Limb (tissue), 2 donors: ENCODE measurements at regions not wholly inside any gene's neighbourhood (a gene's known extent, or its start where the extent isn't known, plus 50 kb on each side); places are given as distances from the start of the nearest gene placed in this dataset.
A peak's percentile ranks its signal among the peaks of the same experiment; 100 is the strongest.
"Not testable (repeated sequence)": the region's sequence is repeated elsewhere in the genome, so short reads cannot be mapped to it uniquely, and the experiment has no call there.

ENCODE experiments used
- DNase-seq, 2 donors: peaks; one replicate each; pipeline ENCODE4 v3.0.0-alpha.2; 2016; ENCODE audit errors: extremely low spot score in 2 of 2

DNA sequence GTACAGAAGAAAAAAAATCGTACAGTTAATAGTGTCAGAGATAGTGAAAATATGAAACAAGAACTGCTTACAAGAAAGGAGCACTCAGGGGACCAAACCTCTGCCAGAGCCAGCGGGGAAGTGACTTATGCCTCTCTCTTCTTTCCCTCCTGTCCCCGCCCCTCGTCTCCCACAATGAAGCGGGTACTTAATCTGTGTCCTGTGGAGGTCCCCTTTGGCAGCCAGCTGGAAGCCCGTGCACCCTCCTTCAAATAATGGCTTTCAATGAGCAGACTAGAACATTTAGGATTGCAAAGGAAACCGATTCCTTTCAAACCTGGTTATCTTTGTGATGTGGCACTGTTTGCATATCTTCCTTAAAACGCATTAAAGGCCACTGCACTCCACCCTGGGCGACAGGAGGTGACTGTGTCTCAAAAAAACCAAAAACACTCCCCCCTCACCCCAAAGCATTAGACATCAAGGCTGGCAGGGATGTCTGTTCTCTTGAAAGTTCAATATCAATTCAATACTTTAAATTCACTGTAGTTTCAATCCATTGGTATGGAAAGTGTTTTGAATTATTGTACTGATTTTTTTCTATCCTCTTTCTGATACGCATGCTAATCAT, 51.7 kb downstream of the PPIAL4C start:
- not testable (repeated sequence) for DNase-seq

DNA sequence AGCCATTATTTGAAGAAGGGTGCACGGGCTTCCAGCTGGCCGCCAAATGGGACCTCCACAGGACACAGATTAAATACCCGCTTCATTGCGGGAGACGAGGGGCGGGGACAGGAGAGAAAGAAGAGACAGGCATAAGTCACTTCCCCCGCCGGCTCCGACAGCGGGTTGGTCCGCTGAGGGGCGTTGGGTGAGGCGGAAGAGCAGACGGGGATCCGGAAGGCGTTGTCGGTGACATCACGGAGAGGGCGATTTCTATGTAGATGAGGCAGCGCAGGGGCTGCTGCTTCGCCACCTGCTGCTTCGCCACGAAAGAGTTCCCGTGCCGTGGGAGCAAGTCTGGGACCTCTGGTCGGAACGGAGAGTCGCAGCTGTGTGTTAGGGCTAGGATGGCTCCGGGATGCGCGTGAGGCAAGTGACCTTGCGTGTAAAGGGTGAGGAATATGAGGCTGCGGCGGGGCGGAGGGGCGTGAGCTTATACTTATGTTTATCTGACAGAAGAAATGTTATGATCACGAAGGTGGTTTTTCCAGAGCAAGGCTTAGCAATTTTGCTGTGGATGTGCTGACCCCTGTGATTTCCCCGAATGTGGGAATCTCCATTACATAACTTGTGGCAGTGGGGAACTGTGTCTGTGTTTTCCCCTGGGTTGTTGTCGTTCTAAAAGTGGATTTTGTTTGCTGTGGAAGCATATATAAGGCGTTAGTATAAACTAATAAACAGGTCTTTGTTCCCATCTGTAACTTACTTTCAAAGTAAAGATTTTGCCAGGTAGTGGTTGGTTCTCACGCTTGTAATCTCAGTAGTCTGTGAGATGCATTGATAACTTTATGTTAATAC, 52.9 kb downstream of the PPIAL4C start:
- peak; percentile 75 to 87 for DNase-seq

DNA sequence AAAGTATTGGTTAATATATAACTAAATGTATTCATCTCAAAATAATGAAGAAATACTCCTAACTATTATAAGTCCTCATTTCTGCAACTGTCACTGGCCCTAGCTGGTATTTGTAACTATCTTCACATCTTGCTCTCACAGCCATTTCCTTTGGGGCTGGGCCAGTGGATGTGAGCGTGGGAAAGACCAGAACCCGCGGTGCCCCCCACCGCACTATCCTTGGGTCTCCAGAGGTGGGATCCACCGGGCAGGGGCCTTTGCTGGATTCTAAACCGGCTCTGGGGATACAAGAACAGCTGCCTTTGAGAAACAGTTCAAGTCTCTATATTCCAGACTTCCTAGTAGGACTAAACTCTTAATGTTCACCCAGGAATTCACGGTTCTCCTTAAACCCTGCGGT, 54.8 kb downstream of the PPIAL4C start:
- not testable (repeated sequence) for DNase-seq

DNA sequence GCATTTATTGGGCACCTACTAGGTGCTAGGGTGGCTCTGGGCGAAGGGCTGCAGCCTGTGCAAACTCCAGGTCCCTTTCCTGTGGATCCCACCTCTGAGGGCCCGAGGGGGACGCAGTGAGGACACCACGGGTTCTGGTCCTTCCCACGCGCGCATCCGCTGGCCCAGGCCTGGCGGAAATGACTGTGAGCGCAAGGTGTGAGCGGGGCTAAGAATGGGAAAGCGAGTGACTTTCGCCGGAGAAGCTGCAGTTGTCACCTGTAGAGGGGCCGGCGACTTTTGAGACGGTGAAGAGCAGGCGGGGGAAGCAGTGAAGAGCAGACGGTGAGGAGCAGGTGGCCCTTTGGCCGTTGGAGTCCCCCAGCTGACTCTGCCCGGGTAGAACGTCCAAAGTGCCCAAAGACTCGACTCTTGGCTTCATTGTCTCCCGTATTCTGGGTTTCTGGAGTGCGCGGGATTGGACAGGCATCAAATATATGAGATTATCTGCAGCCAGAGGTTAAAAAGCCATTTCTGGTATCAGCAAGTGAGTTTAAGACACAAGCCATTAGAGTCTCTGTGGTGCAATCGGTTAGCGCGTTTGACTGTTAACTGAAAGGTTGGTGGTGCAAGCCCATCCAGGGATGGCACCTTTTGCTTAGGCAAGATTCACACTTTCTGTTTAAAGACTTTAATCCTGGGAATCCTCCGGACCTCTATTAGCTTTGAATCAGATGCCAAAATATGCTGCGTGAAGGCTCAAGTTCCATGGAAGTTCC, 55.4 kb downstream of the PPIAL4C start:
- DNase-seq, result not testable (repeated sequence)

DNA sequence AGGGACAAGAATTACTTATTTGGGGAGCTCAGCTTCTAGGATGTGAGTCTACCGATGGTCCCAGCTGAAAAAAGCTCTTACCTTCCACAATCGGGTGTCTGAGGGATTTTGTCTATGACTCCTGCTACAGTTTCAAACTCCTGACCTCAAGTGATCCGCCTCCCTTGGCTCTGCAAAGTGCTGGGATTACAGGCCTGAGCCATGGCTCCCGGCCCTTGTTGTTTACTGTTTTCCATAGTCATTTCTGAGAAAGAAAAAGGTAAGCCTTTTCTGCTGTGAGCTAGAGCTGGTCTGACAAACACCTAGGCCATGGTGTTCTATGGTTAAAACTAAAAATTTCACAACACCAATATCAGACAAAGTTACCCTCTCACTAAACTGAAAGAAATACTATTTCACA, 57.5 kb downstream of the PPIAL4C start:
- not testable (repeated sequence) for DNase-seq

DNA sequence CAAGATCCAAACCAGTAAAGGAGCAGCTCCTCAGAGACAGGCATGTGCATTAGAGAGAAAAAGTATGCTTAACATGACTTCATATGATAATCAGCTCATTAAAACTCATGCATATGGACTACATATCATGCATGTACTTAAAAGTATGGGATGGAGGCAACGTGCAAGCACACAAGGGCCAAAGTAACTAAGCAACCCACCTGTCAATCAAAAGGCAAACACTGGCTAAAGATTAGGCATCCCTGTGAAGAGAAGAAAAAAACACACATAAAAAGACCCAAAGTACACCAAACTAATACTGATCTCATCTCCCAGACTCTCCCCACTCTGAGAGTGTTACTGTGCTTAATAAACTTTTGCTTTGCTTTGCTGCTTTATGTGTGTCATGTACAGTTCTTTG, 61.2 kb downstream of the PPIAL4C start:
- not testable (repeated sequence) for DNase-seq

DNA sequence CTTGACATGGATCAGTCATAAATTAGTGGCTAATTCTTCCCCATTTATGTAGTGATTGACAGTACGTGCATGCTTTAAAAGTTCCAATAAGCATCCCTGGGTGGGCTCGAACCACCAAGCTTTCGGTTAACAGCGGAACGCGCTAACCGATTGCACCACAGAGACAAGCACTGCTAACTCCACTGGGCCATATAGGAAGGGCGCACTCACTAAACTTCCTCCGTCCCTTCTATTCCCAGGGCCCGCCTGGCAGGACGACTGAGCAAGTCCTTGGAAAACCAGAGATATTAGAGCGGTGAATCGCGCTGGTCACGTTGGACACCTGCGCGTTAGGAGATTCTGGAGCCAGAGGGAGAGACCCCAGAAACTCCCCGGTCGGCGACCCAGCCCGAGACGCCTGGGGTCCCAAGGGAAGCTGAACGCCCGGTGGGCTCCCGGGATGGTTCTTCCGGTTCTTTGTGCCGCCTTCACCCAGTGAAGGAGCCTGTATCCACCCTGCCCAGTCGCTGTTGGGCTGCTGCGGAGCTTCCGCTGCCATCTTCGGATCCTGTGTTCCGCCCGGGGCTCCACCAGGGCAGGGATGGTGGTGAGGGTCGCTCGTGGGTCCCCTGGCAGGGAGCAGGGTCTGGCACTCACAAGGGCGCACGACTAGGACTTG, 62.8 kb downstream of the PPIAL4C start:
- DNase-seq, result peak in 1 of 2 donors; percentile 34

DNA sequence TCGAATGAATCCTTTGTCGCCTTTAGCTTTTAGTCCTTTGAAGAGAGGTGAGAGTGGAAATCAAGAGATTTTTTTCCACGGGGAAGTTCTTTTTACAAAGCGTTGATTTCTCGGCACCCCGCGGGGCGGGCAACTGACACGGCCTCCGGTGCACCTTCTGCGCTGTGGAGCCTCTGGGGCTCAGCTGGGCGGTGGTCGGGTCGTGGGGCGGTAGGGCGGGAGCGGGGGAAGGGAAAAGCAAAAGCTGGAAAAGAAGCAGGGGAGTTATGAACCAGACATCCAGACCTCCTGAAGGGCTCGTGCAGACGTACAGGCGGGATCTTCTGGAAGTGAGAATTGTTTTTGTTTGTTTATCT, 63.3 kb downstream of the PPIAL4C start:
- DNase-seq, result peak in 1 of 2 donors; percentile 35

DNA sequence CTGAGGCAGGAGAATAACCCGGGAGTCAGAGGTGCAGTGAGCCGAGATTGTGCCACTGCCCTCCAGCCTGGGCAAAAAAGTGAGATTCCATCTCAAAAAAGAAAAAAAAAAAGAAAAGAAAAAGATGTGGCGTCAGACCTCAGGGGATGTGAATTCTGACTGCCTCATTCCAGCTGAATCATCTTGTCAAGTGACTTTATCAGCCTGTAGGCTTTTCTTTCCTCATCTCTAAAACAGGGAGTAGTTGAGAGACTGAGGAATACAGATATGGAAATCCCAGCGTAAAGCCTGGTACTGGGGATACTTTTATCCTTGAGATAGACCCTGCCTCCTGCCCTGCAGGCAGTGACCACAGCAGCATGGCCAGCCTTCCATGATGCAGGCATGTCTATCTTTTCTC, 74.1 kb downstream of the PPIAL4C start:
- DNase-seq, result not testable (repeated sequence)

DNA sequence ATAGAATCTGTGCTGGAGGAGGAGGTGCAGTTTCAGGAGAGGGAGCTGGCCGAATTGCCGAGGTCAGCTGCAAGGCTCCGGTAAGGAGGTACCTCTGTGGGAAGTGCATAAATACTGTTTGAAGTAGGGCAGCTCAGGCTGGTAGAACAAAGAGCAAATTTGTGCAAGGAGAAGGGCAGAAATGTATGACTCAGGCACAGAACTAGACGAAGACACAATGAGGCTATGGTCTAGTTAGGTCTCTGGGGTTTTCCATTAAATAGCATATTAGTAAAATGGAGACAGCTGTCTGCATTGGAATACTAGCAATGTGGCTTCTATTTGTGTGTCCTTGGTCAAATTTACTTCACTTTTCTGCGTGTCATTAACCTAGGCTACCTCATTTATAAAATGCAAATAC, 74.5 kb downstream of the PPIAL4C start:
- DNase-seq, result not testable (repeated sequence)

DNA sequence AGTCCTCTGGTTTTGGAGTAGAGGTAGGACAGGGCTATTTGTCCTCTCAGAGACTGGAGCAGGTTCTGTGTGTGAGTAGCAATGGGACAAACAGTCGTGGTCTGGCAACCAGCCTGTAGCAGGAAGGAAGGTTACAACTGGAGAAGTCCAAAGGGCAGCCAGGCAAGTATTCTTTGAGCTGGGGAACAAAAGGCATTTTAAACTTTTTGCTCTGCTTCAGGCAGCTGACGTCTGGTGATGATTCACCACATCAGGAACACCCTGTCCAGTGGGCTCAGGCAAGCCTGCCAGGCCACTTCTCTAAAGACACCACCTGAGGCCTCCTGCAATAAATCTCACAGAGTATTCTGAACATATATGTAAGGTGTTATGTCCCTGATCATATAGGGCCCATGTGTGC, 81.0 kb downstream of the PPIAL4C start:
- DNase-seq, result not testable (repeated sequence)

DNA sequence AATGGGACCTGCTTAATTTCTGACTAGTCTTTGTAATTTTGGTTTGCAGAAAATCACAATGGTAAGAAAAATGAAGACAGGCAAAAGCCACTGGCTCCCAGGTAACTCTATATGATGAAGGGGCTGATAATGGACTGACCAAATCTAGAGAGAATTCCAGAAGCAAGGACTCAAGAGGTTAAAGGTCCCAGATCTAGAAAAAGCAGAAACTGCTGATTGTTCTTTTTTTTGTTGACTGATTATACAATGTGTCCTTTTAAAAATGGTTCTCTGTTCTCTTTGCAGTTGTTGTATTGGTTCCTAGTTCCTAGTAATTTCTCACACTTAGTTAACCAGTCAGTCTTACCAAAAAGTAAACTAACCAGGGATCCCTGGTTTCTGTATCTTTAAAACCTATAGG, 81.4 kb downstream of the PPIAL4C start:
- DNase-seq, result not testable (repeated sequence)

DNA sequence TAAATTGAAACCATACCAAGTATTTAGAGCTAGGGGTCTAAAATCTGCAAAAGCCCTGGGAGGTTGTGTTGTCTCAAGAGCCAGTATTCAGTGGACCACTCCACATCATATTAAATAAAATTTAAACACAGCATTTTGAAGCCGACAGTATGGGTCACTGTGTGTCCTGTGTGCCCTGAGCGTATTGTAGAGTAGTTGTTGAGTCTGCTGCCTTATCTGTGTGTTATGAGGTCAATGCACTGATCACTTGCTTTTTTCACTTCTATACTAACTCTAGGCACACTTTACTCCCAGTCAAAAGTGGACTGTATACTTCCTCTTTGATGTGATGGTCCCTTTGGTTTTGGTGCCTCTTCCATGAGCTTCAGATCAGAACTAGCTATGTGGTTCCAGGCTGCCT, 81.9 kb downstream of the PPIAL4C start:
- not testable (repeated sequence) for DNase-seq

DNA sequence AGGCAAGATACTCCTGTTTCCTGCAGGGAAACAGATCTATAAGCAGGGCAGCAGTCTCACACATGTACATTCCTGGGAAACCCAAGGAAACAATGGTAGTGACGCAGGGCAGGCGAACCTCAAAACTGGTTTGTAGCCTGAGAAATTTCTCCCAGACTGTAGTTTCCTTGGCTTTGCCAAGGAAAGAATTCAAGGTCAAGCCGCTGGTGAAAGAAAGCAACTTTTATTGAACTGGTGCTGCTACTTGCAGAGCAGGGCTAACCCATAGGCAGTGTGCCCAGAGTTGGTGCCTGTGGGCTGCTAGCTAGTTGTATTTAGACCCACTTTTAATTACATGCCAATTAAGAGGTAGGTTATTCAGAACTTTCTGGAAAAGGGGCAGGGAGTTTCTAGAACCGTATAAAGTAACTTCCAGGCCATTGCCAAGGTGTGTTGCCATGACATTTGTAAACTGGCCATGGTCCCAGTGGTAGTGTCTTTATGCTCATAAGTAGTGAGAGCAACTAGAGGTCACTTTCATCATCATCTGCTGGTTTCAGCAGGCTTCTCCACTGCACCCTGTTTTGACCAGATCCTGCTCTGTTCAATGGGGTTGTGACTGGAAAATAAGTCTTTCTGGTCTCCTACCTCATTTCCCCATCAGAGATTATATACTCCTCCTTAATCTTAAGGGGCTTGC, 89.7 kb downstream of the PPIAL4C start:
- DNase-seq, result not testable (repeated sequence)

DNA sequence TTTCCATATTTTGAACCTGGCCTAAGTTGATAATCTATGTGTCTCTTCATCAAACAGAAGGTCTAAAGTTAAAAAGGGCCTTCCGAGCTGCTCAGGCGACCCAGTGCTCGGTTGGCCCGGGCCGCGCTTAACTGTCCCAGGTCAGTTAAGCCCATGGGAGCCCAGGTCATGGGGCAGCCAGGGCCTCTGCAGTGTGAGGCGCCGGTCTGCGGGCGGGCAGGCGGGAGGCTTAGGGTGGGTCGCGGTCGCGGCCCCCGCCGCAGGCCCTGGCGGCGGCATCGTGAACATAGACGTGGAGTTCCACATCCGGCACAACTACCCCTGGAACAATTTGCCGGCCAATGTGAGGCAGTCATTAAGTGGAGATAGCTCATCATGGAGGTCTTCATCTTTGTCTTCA, 91.3 kb downstream of the PPIAL4C start:
- DNase-seq, result not testable (repeated sequence)

DNA sequence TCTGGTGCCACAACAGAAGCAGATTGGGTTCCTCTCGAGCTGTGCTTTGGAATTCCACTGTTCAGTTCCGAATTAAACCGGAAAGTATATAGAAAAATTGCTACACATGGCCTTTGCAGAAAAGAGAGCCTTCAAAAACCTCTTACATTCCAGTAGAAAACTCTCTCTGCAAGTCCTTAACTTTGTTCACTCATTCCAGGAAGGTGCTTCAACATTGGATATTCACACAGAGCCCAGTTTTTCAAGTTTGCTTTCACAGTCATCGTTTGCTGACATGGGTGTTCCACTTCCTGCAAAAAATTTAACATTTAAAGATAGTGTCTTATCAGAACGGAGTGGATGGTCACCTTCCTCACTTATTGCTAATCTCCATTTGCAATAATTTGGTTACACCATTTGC, 93.7 kb downstream of the PPIAL4C start:
- DNase-seq, result not testable (repeated sequence)

DNA sequence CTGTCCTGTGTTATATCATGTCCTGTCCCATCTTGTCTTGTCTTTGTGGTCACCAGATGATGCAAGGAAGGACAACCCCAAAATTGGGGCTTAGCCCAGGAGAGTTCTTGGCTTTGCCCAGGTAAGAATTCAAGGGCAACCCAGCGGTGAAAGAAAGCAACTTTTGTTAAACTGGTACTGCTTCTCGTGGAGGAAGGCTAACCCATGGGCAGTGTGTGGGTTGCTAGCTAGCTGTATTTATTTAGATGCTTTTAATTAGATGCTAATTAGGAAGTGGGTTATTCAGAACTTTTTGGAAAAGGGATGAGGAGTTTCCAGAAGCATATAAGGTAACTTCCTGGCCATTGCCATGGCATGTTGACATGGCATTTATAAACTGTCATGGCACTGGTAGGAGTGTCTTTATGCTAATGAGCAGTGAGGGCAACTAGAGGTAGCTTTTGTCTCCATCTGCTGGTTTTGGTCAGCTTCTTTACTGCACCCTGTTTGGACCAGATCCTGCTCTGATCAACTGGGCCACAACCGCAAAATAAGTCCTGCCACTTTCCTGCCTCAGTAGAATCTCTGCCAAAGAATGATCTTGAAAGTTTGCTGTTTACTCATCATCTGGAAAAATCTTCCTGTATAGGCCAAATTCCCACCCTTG, 95.8 kb upstream of the FCGR1A start:
- not testable (repeated sequence) for DNase-seq

DNA sequence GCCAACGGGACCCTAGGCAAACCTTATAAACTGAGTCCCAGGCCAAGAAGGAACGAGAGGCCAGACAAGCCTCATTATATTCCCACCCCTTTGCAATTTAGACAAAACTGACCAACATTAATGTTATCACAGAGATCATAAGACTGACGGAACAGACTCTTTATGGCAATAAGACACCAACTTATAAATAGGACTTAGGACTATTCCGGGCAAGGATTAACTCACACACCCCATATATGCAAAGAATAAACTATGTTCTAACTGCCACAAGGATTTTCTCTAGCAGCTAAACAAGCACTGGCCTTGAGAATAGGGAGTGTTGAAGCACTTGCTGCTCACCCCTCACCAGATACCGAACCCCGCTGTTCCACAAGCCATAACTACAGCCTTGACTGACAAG, 91.1 kb upstream of the FCGR1A start:
- not testable (repeated sequence) for DNase-seq

DNA sequence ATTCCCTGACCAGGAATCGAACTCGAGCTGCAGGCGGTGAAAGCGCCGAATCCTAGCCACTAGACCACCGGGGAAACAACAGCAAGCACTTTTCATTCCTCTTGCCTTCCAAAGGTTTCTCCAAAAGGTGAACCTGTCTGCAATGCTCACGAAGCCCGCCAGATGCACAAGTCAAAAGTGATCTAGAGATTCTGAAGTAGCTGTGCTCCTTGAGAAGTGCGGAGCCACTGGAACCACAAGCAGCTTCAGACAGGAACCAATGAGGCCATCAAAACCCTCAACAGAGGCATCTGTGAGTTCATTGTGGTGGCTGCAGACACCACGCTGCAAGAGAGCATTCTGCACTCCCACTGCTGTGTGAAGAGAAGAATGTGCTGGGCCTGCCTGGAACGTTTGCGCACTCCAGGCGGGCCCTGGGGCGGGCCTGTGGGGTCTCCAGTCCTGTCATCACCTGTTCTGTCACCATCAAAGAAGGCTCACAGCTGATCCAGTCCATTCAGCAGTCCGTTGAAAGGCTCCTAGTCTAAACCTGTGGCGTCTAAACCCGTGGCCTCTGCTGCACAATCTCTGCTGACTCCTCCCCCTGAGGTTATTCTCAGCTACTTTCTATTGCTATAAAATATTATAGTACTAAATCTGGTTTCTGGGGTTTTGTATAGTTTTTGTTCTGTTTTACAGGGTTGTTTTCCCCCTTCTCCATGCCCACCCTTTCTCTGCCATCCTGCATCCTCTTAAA, 89.5 kb upstream of the FCGR1A start:
- not testable (repeated sequence) for DNase-seq

DNA sequence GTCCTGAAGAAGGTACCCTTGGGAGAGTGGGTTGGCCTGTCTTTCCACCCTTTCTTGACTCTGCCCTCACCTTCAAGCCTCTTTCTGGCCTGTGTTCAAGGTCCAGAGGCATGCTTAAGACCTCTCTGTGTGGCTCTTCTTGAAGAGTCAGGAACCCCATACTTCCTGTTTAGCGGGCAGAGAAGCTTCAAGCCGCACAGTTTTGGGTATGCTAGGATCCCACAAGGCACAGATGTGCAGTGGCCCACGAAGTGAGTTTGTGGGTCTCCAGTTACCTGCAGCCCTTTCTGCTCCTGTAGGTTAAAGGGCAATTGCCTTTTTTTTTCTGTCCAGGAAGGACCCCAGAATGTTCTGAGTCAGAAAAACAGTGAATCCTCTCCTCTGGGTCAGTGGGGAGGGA, 87.4 kb upstream of the FCGR1A start:
- DNase-seq, result not testable (repeated sequence)
